H1 (cell line): ENCODE measurements at regions not wholly inside any gene's neighbourhood (a gene's known extent, or its start where the extent isn't known, plus 50 kb on each side); places are given as distances from the start of the nearest gene placed in this dataset.

ENCODE experiments used
- CTCF ChIA-PET: fragments of 300-600 bp; sonication (Branson Sonifier 250); formaldehyde crosslinking; loops from one replicate; lab custom pipeline; 2021; ENCODE audit not compliant: partially characterized antibody; lab: Charles Lee
- POLR2A ChIA-PET: fragments of 300-600 bp; sonication (Branson Sonifier 250); formaldehyde crosslinking; loops from one replicate; lab custom pipeline; 2021; ENCODE audit warnings: inconsistent platforms; ENCODE audit not compliant: partially characterized antibody; lab: Charles Lee
- DNase-seq, 2 experiments: peaks; one replicate each; pipeline versions ENCODE4 v3.0.0 to v3.0.0-alpha.2; 2010 to 2022; ENCODE audit warnings: low spot score in 2 of 2, low read depth in 1 of 2, mixed read lengths in 1 of 2
- FAIRE-seq: peaks from 2 replicates; lab custom pipeline; 2011; peaks lifted over from hg19 to GRCh38; lab: Jason Lieb, UNC
- H2AFZ ChIP-seq: 2 replicates; pipeline ENCODE4 v1.8.1; 2012; ENCODE audit warnings: low read length, inconsistent platforms
- H2AK5ac ChIP-seq: 2 replicates; pipeline ENCODE4 v1.6.1; 2013; ENCODE audit warnings: low read depth, low read length
- H2BK120ac ChIP-seq: replicated peaks from 2 replicates; pipeline ENCODE3; 2013; ENCODE audit warnings: low read depth, low read length, inconsistent platforms
- H2BK12ac ChIP-seq: 2 replicates; pipeline ENCODE4 v1.6.1; 2013; ENCODE audit warnings: low read depth, low read length
- H2BK15ac ChIP-seq: 2 replicates; pipeline ENCODE4 v1.6.1; 2013; ENCODE audit warnings: low read length
- H2BK20ac ChIP-seq: 2 replicates; pipeline ENCODE4 v1.6.1; 2013; ENCODE audit warnings: low read length
- H2BK5ac ChIP-seq: 2 replicates; pipeline ENCODE4 v1.6.1; 2013; ENCODE audit warnings: low read depth, low read length
- H3K14ac ChIP-seq: 2 replicates; pipeline ENCODE4 v1.6.1; 2013; ENCODE audit warnings: inconsistent platforms; ENCODE audit not compliant: insufficient read length
- H3K18ac ChIP-seq: 2 replicates; pipeline ENCODE4 v1.6.1; 2013; ENCODE audit warnings: low read length; ENCODE audit errors: extremely low read depth
- H3K23ac ChIP-seq: 2 replicates; pipeline ENCODE4 v1.6.1; 2013; ENCODE audit warnings: inconsistent platforms; ENCODE audit not compliant: insufficient read length
- H3K23me2 ChIP-seq: 2 replicates; pipeline ENCODE4 v1.6.1; 2013; ENCODE audit warnings: low read depth, low read length
- H3K27ac ChIP-seq: 2 replicates; pipeline ENCODE4 v1.6.1; 2011; ENCODE audit warnings: low read depth, low read length, inconsistent platforms
- H3K27me3 ChIP-seq, 4 experiments: replicated peaks in 1 of 4; 1 replicate in 1 of 4; 2 replicates in 3 of 4; pipeline versions ENCODE4 v1.6.1 to v1.8.1; 2011 to 2013; ENCODE audit warnings: low read length in 3 of 4, mild to moderate bottlenecking in 3 of 4, inconsistent platforms in 2 of 4, mixed read lengths in 2 of 4, moderate library complexity in 1 of 4; ENCODE audit not compliant: control insufficient read depth in 3 of 4, insufficient read depth in 3 of 4; ENCODE audit errors: extremely low read depth in 1 of 4
- H3K36me3 ChIP-seq, 4 experiments: 2 replicates each; pipeline versions ENCODE4 v1.6.1 to v1.8.1; 2011 to 2013; ENCODE audit warnings: mild to moderate bottlenecking in 4 of 4, low read length in 3 of 4, moderate library complexity in 2 of 4, control low read depth in 1 of 4, inconsistent platforms in 1 of 4; ENCODE audit not compliant: insufficient read depth in 4 of 4, control insufficient read depth in 2 of 4
- H3K4ac ChIP-seq: replicated peaks from 2 replicates; pipeline ENCODE3; 2013; ENCODE audit warnings: low read length, low read depth, mixed read lengths, inconsistent platforms; ENCODE audit not compliant: insufficient read length
- H3K4me1 ChIP-seq, 4 experiments: replicated peaks in 1 of 4; 1 replicate in 1 of 4; 2 replicates in 3 of 4; pipeline versions ENCODE4 v1.6.1 to v1.8.1; 2011 to 2013; ENCODE audit warnings: low read length in 3 of 4, inconsistent platforms in 2 of 4, mixed read lengths in 1 of 4; ENCODE audit not compliant: insufficient read depth in 4 of 4, control insufficient read depth in 3 of 4
- H3K4me2 ChIP-seq, 2 experiments: 2 replicates each; pipeline versions ENCODE4 v1.6.1 to v1.8.1; 2011 to 2013; ENCODE audit warnings: low read depth in 2 of 2, low read length in 2 of 2, control low read depth in 1 of 2, inconsistent platforms in 1 of 2, mild to moderate bottlenecking in 1 of 2; ENCODE audit not compliant: insufficient read depth in 1 of 2
- H3K4me3 ChIP-seq, 4 experiments: fragments of 200-600, 300-600 bp in 1 of 4; sonication (generic), shearing (Covaris generic), sonication (Bioruptor Twin) in 1 of 4; 2 replicates each; pipeline versions ENCODE4 v1.5.1 to v1.8.1; 2011 to 2016; ENCODE audit warnings: low read length in 4 of 4, low read depth in 3 of 4, control low read depth in 2 of 4, inconsistent platforms in 2 of 4, mild to moderate bottlenecking in 2 of 4, mixed read lengths in 1 of 4, moderate library complexity in 1 of 4; ENCODE audit not compliant: insufficient read depth in 2 of 4; ENCODE audit errors: extremely low read depth in 1 of 4
- H3K56ac ChIP-seq: replicated peaks from 2 replicates; pipeline ENCODE3; 2013; ENCODE audit warnings: low read depth, mild to moderate bottlenecking, mixed read lengths, low read length, inconsistent platforms; ENCODE audit not compliant: insufficient read length
- H3K79me1 ChIP-seq: 2 replicates; pipeline ENCODE4 v1.6.1; 2013; ENCODE audit warnings: low read depth, low read length, control low read depth
- H3K79me2 ChIP-seq, 2 experiments: 2 replicates each; pipeline versions ENCODE4 v1.6.1 to v1.8.1; 2012 to 2013; ENCODE audit warnings: low read length in 2 of 2, mild to moderate bottlenecking in 2 of 2, inconsistent platforms in 1 of 2; ENCODE audit not compliant: insufficient read depth in 2 of 2, control insufficient read depth in 1 of 2
- H3K9ac ChIP-seq, 4 experiments: replicated peaks in 1 of 4; 1 replicate in 1 of 4; 2 replicates in 3 of 4; pipeline versions ENCODE4 v1.6.1 to v1.8.1; 2011 to 2013; ENCODE audit warnings: low read depth in 3 of 4, low read length in 3 of 4, control low read depth in 2 of 4, mild to moderate bottlenecking in 2 of 4, moderate library complexity in 2 of 4, inconsistent platforms in 1 of 4; ENCODE audit errors: extremely low read depth in 1 of 4
- H3K9me3 ChIP-seq, 2 experiments: 2 replicates each; pipeline versions ENCODE4 v1.6.1 to v1.8.1; 2012 to 2013; ENCODE audit warnings: mild to moderate bottlenecking in 2 of 2, moderate library complexity in 2 of 2, control low read depth in 1 of 2, inconsistent platforms in 1 of 2, low read depth in 1 of 2, low read length in 1 of 2, mixed read lengths in 1 of 2; ENCODE audit not compliant: insufficient read depth in 2 of 2
- H4K20me1 ChIP-seq, 2 experiments: replicated peaks in 1 of 2; 2 replicates each; pipeline versions ENCODE3 to v1.8.1; 2011 to 2013; ENCODE audit warnings: inconsistent platforms in 2 of 2, low read length in 2 of 2, mild to moderate bottlenecking in 1 of 2; ENCODE audit not compliant: insufficient read depth in 2 of 2, control insufficient read depth in 1 of 2
- H4K5ac ChIP-seq: 2 replicates; pipeline ENCODE4 v1.6.1; 2013; ENCODE audit warnings: low read length, low read depth, mixed read lengths, inconsistent platforms; ENCODE audit not compliant: insufficient read length
- H4K8ac ChIP-seq: 2 replicates; pipeline ENCODE4 v1.8.0; 2013; ENCODE audit warnings: mild to moderate bottlenecking, moderate library complexity, low read length, inconsistent platforms; ENCODE audit not compliant: insufficient read depth; ENCODE audit errors: extremely low read depth
- H4K91ac ChIP-seq: replicated peaks from 2 replicates; pipeline ENCODE3; 2013; ENCODE audit warnings: low read length, mixed read lengths, inconsistent platforms; ENCODE audit not compliant: insufficient read length
- YY1 ChIP-seq: IDR thresholded peaks from 2 replicates; pipeline ENCODE4 v1.6.1; 2011; ENCODE audit warnings: low read depth, mild to moderate bottlenecking, low read length
- WGBS, 2 experiments: shearing (Covaris generic) in 1 of 2; methylation state at CpG; one replicate each; pipeline versions ENCODE4 v1.1.6 to v1.1.7; 2013 to 2015; ENCODE audit warnings: low lambda C conversion rate in 2 of 2, mixed read lengths in 2 of 2, inconsistent platforms in 1 of 2, low coverage in 1 of 2, missing lambda C conversion rate in 1 of 2; ENCODE audit not compliant: insufficient replicate concordance in 2 of 2, insufficient coverage in 1 of 2, insufficient read length in 1 of 2; ENCODE audit errors: extremely low coverage in 1 of 2, missing lambda C conversion rate in 1 of 2; 5-methylcytosine and 5-hydroxymethylcytosine counted together
- TF ChIP-seq, protein P1 (sequence below): IDR thresholded peaks from 2 replicates; pipeline ENCODE4 v1.6.1; 2011; ENCODE audit warnings: low read length, improper control_type of control experiment

DNA sequence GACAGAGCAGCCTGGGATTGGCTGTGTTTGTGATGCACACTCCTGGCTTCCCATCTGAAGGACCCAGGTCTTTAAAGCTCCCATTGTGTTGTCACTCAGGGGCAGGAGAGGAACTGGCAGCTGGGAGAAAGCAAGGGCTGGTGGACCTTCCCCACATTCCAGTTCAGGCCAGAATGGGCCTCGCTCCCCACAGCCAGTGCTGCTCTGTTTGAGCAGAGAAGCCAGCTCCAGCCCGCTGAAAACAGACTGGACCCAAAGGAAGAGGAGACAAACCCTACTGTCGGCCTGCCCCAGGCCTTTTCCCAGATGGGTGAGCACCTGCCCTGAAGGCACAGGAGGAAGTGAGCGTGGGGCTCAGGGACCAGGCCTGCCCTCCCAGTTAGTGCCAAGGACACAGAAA, 499.4 kb downstream of the NPHP4 start:
- POLR2A ChIA-PET: no interaction called here
- 98% methylated on average over 4 of the region's 4 CpGs; no CpG with 5 or more reads in 1 of the 2 experiments for WGBS, 2 experiments
- H4K5ac ChIP-seq: no peak overlapping the region

More for the DNA sequence above, 499.4 kb downstream of the NPHP4 start:
- DNase-seq: no peak
- no peak overlapping the region for H3K4ac ChIP-seq
- H2AK5ac ChIP-seq: no peak overlapping the region
- no peak overlapping the region for H2BK20ac ChIP-seq
- H3K14ac ChIP-seq: no peak overlapping the region
- no peak overlapping the region; the same call in 1 of the 2 replicates for H4K8ac ChIP-seq
- H3K27me3 ChIP-seq: 0 out of 7 replicates have a peak, but pooled peaks cover 0 to under 1% (median 0%) of the 10 kb centered on the region in 4 experiments
- H3K4me2 ChIP-seq: no peak overlapping the region
- no peak overlapping the region for H3K4me3 ChIP-seq
- H3K23ac ChIP-seq: no peak overlapping the region
- peaks cover 0 to 3% of the 10 kb centered on the region in 2 experiments for H4K20me1 ChIP-seq
- no peaks in the 10 kb centered on the region for H3K79me2 ChIP-seq
- no peak overlapping the region for H2BK15ac ChIP-seq
- CTCF ChIA-PET: interaction anchor here (1.0 to 1.6 kb wide), 2 partner anchors 11 kb away, joined by 4 read pairs; no protein-coding TSS in a partner anchor
- H2BK12ac ChIP-seq: no peak overlapping the region
- H3K79me1 ChIP-seq: no peaks in the 10 kb centered on the region
- peaks cover 4% of the 10 kb centered on the region; the same call in 1 of the 2 replicates for H3K23me2 ChIP-seq
- no peaks in the 10 kb centered on the region for H3K9me3 ChIP-seq
- no peak overlapping the region for H3K27ac ChIP-seq
- H4K91ac ChIP-seq: no peak overlapping the region
- no peak overlapping the region for H3K9ac ChIP-seq
- H3K4me1 ChIP-seq: no peaks in the 10 kb centered on the region
- no peaks in the 10 kb centered on the region for H3K36me3 ChIP-seq
- TF ChIP-seq YY1: no peak
- TF ChIP-seq, protein P1, sequence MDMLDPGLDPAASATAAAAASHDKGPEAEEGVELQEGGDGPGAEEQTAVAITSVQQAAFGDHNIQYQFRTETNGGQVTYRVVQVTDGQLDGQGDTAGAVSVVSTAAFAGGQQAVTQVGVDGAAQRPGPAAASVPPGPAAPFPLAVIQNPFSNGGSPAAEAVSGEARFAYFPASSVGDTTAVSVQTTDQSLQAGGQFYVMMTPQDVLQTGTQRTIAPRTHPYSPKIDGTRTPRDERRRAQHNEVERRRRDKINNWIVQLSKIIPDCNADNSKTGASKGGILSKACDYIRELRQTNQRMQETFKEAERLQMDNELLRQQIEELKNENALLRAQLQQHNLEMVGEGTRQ: no peak
- TF ChIP-seq, all 59 proteins: peak for 0
- H3K18ac ChIP-seq: no peak overlapping the region
- no peak overlapping the region for H2BK120ac ChIP-seq
- H3K56ac ChIP-seq: no peak overlapping the region
- no peak overlapping the region for H2AFZ ChIP-seq
- no peak overlapping the region for H2BK5ac ChIP-seq
- FAIRE-seq: no peak
